Nephron (organoid): ENCODE measurements at regions not wholly inside any gene's neighbourhood (a gene's known extent, or its start where the extent isn't known, plus 50 kb on each side); places are given as distances from the start of the nearest gene placed in this dataset.

Experiments
- H3K27ac Mint-ChIP-seq, 3 experiments: 2 replicates each; pipeline ENCODE4 v1.8.0; 2020; ENCODE audit warnings: mixed read lengths in 3 of 3, mild to moderate bottlenecking in 2 of 3, moderate library complexity in 1 of 3
- H3K27me3 Mint-ChIP-seq: 2 replicates; pipeline ENCODE4 v1.8.0; 2021; ENCODE audit warnings: low read depth, mild to moderate bottlenecking, moderate library complexity, mixed read lengths
- H3K36me3 Mint-ChIP-seq: 2 replicates; pipeline ENCODE4 v1.8.0; 2020; ENCODE audit warnings: low read depth, mixed read lengths
- H3K4me1 Mint-ChIP-seq: 2 replicates; pipeline ENCODE4 v1.8.0; 2020; ENCODE audit warnings: mixed read lengths
- H3K4me3 Mint-ChIP-seq, 3 experiments: 2 replicates each; pipeline ENCODE4 v1.8.0; 2020; ENCODE audit warnings: mild to moderate bottlenecking in 3 of 3, mixed read lengths in 3 of 3, moderate library complexity in 2 of 3
- H3K9me3 Mint-ChIP-seq: 2 replicates; pipeline ENCODE4 v1.8.0; 2020; ENCODE audit warnings: mixed read lengths
- CTCF ChIP-seq, 3 experiments: fragments of 200-600 bp; sonication (generic); IDR thresholded peaks; one replicate each; pipeline ENCODE4 v1.5.0; 2021; ENCODE audit warnings: antibody characterized with exemption in 3 of 3; ENCODE audit not compliant: unreplicated experiment in 3 of 3

GRCh38 chr1:187396929-187397796, 568.4 kb downstream of the PLA2G4A start:
- H3K27me3 Mint-ChIP-seq: no peaks in the 10 kb centered on the region
- peaks cover 19% of the 10 kb centered on the region for H3K9me3 Mint-ChIP-seq
- TF ChIP-seq CTCF (IDR thresholded peaks at IDR 0.05; ENCODE audit: unreplicated experiment in 3 of 3): no peak
- no peak overlapping the region for H3K4me3 Mint-ChIP-seq
- peak overlapping the region in 1 of 3 experiments; percentile 26 for H3K27ac Mint-ChIP-seq
- H3K4me1 Mint-ChIP-seq: peaks cover 8% of the 10 kb centered on the region
- H3K36me3 Mint-ChIP-seq: no peaks in the 10 kb centered on the region

- no peak for TF ChIP-seq CTCF (IDR thresholded peaks at IDR 0.05; ENCODE audit: unreplicated experiment in 3 of 3)
- Mint-ChIP-seq H3K4me1 (no peaks in the 10 kb centered on the region), H3K4me3 (no peak overlapping the region), H3K27me3 (no peaks in the 10 kb centered on the region), H3K36me3 (no peaks in the 10 kb centered on the region), H3K9me3 (no peaks in the 10 kb centered on the region), H3K27ac (no peak overlapping the region)
Measured at GRCh38 chr1:187408212-187409004, 579.7 kb downstream of the PLA2G4A start.

- no peak for TF ChIP-seq CTCF (IDR thresholded peaks at IDR 0.05; ENCODE audit: unreplicated experiment in 3 of 3)
- Mint-ChIP-seq H3K4me1 (no peaks in the 10 kb centered on the region), H3K4me3 (no peak overlapping the region), H3K27ac (no peak overlapping the region), H3K27me3 (no peaks in the 10 kb centered on the region), H3K36me3 (no peaks in the 10 kb centered on the region), H3K9me3 (no peaks in the 10 kb centered on the region)
Measured at GRCh38 chr1:187409341-187409740, 580.6 kb downstream of the PLA2G4A start.

GRCh38 chr1:187411118-187411517, 582.4 kb downstream of the PLA2G4A start:
- Mint-ChIP-seq H3K27ac (no peak overlapping the region), H3K27me3 (no peaks in the 10 kb centered on the region)

GRCh38 chr1:187413405-187414169, 584.8 kb downstream of the PLA2G4A start:
- Mint-ChIP-seq H3K9me3 (no peaks in the 10 kb centered on the region), H3K4me1 (peaks cover 4% of the 10 kb centered on the region), H3K27me3 (no peaks in the 10 kb centered on the region), H3K27ac (no peak overlapping the region), H3K4me3 (no peak overlapping the region), H3K36me3 (no peaks in the 10 kb centered on the region)
- TF ChIP-seq CTCF (IDR thresholded peaks at IDR 0.05; ENCODE audit: unreplicated experiment in 3 of 3): peak in 2 of 3 experiments; percentile 42 to 52

More at GRCh38 chr1:187411118-187411517, 582.4 kb downstream of the PLA2G4A start:
- Mint-ChIP-seq H3K4me3 (no peak overlapping the region), H3K36me3 (no peaks in the 10 kb centered on the region), H3K9me3 (no peaks in the 10 kb centered on the region), H3K4me1 (no peaks in the 10 kb centered on the region)
- no peak for TF ChIP-seq CTCF (IDR thresholded peaks at IDR 0.05; ENCODE audit: unreplicated experiment in 3 of 3)
